ENCODE measurements at regions not wholly inside any gene's neighbourhood (a gene's known extent, or its start where the extent isn't known, plus 50 kb on each side); places are given as distances from the start of the nearest gene placed in this dataset.

GRCh38 chr15:27670486-27671209, 428.5 kb downstream of the OCA2 start:
- peak; percentile 95 for DNase-seq

GRCh38 chr15:27669641-27670040, 429.5 kb downstream of the OCA2 start:
- no peak for DNase-seq

- no peak for DNase-seq
Measured at GRCh38 chr15:27668471-27669220, 430.5 kb downstream of the OCA2 start.

GRCh38 chr15:27665002-27665401, 434.1 kb downstream of the OCA2 start:
- DNase-seq: no peak

- peak; percentile 10 for DNase-seq
Measured at GRCh38 chr15:27662892-27663291, 436.2 kb downstream of the OCA2 start.

GRCh38 chr15:27660676-27661075, 438.4 kb downstream of the OCA2 start:
- DNase-seq: no peak

- DNase-seq: no peak
Measured at GRCh38 chr15:27656296-27656987, 442.7 kb downstream of the OCA2 start.

GRCh38 chr15:27655056-27655455, 444.1 kb downstream of the OCA2 start:
- no peak for DNase-seq

- DNase-seq: no peak
Measured at GRCh38 chr15:27650244-27650643, 448.9 kb downstream of the OCA2 start.

- DNase-seq: no peak
Measured at GRCh38 chr15:27648359-27648758, 450.8 kb downstream of the OCA2 start.

GRCh38 chr15:27646531-27646930, 452.6 kb downstream of the OCA2 start:
- DNase-seq: no peak

- no peak for DNase-seq
Measured at GRCh38 chr15:27645672-27646071, 453.4 kb downstream of the OCA2 start.

GRCh38 chr15:27642981-27643380, 456.1 kb downstream of the OCA2 start:
- no peak for DNase-seq

GRCh38 chr15:27639595-27639994, 459.5 kb downstream of the OCA2 start:
- no peak for DNase-seq

GRCh38 chr15:27638958-27639357, 460.2 kb downstream of the OCA2 start:
- no peak for DNase-seq

GRCh38 chr15:27635916-27636315, 463.2 kb downstream of the OCA2 start:
- no peak for DNase-seq

- no peak for DNase-seq
Measured at GRCh38 chr15:27628486-27628885, 470.6 kb downstream of the OCA2 start.

GRCh38 chr15:27627623-27628022, 471.5 kb downstream of the OCA2 start:
- DNase-seq: no peak

- DNase-seq: peak; percentile 36
Measured at GRCh38 chr15:27623560-27624305, 475.4 kb downstream of the OCA2 start.

GRCh38 chr15:27623149-27623548, 476.0 kb downstream of the OCA2 start:
- no peak for DNase-seq

GRCh38 chr15:27622371-27622770, 476.7 kb downstream of the OCA2 start:
- DNase-seq: no peak

- no peak for DNase-seq
Measured at GRCh38 chr15:27619204-27619603, 479.9 kb downstream of the OCA2 start.

- DNase-seq: no peak
Measured at GRCh38 chr15:27617013-27617412, 482.1 kb downstream of the OCA2 start.
